OCI-LY7 (cell line): ENCODE measurements at regions not wholly inside any gene's neighbourhood (a gene's known extent, or its start where the extent isn't known, plus 50 kb on each side); places are given as distances from the start of the nearest gene placed in this dataset.

Experiments
- BruUV-seq: library from RNA; stranded (reverse); fragments of 400-500 nt; replicated peaks from 2 replicates; lab custom pipeline; 2021; lab: Mats Ljungman, UMichigan
- CTCF ChIA-PET: fragments of 300-600 bp; sonication (Branson Sonifier 250); formaldehyde crosslinking; loops from one replicate; lab custom pipeline; 2022; ENCODE audit warnings: antibody characterized with exemption; ENCODE audit not compliant: unreplicated experiment; lab: Charles Lee
- POLR2A ChIA-PET: fragments of 300-600 bp; sonication (Branson Sonifier 250); formaldehyde crosslinking; loops from one replicate; lab custom pipeline; 2022; ENCODE audit warnings: antibody characterized with exemption; lab: Charles Lee
- DNase-seq: peaks from one replicate; pipeline ENCODE4 v3.0.0-alpha.2; 2015; ENCODE audit warnings: low spot score
- H2AFZ ChIP-seq: fragments of 200-600 bp; sonication (generic), shearing (Covaris generic); 2 replicates; pipeline ENCODE4 v1.6.1; 2014; ENCODE audit warnings: mild to moderate bottlenecking, antibody characterized with exemption, low read length, moderate library complexity
- H3K27ac ChIP-seq: fragments of 200-600 bp; sonication (generic); 2 replicates; pipeline ENCODE4 v1.5.1; 2014; ENCODE audit warnings: mixed run types, low read depth, mild to moderate bottlenecking, moderate library complexity, low read length, inconsistent platforms; ENCODE audit not compliant: poor library complexity, severe bottlenecking
- H3K36me3 ChIP-seq: fragments of 200-600 bp; sonication (generic); 2 replicates; pipeline ENCODE4 v1.6.1; 2014; ENCODE audit warnings: mild to moderate bottlenecking, antibody characterized with exemption, low read length, moderate library complexity, mixed read lengths; ENCODE audit not compliant: insufficient read depth
- H3K4me1 ChIP-seq: fragments of 200-600 bp; sonication (generic); 2 replicates; pipeline ENCODE4 v1.5.1; 2014; ENCODE audit warnings: mild to moderate bottlenecking, low read length; ENCODE audit not compliant: insufficient read depth, poor library complexity, severe bottlenecking
- H3K4me2 ChIP-seq: fragments of 200-600 bp; sonication (generic); 2 replicates; pipeline ENCODE4 v1.6.1; 2014; ENCODE audit warnings: mild to moderate bottlenecking, low read length
- H3K4me3 ChIP-seq: fragments of 200-600 bp; sonication (generic); 2 replicates; pipeline ENCODE4 v1.5.1; 2014; ENCODE audit warnings: mild to moderate bottlenecking, low read depth, low read length; ENCODE audit not compliant: poor library complexity, severe bottlenecking
- H3K79me2 ChIP-seq: fragments of 200-600 bp; sonication (generic); 2 replicates; pipeline ENCODE4 v1.6.1; 2016; ENCODE audit warnings: low read depth, mild to moderate bottlenecking, low read length, moderate library complexity, mixed read lengths; ENCODE audit not compliant: insufficient read depth
- H3K9me2 ChIP-seq: fragments of 200-600 bp; sonication (generic); 2 replicates; pipeline ENCODE4 v1.6.1; 2016; ENCODE audit warnings: mild to moderate bottlenecking, low read length, mixed read lengths; ENCODE audit not compliant: insufficient read depth
- H3K9me3 ChIP-seq: fragments of 200-600 bp; sonication (generic); 2 replicates; pipeline ENCODE4 v1.6.1; 2014; ENCODE audit warnings: mild to moderate bottlenecking, mixed run types, low read length, mixed read lengths
- H4K20me1 ChIP-seq: fragments of 200-600 bp; sonication (generic); 2 replicates; pipeline ENCODE4 v1.6.1; 2014; ENCODE audit warnings: mild to moderate bottlenecking, antibody characterized with exemption, low read length, moderate library complexity, mixed read lengths; ENCODE audit not compliant: insufficient read depth
- CTCF ChIP-seq: fragments of 200-600 bp; sonication (generic); conservative IDR thresholded peaks from 2 replicates; pipeline ENCODE4 v1.5.1; 2014; ENCODE audit warnings: mild to moderate bottlenecking, antibody characterized with exemption, low read length, moderate library complexity, mixed read lengths
- EZH2phosphoT487 ChIP-seq: fragments of 200-600 bp; sonication (generic); IDR thresholded peaks from 2 replicates; pipeline ENCODE4 v1.6.1; 2018; ENCODE audit warnings: low read depth, borderline replicate concordance, mild to moderate bottlenecking, mixed run types, antibody characterized with exemption, low read length, moderate library complexity, mixed read lengths
- intact Hi-C: fragments of 100-400 bp; cut with micrococcal nuclease; formaldehyde crosslinking; loops from one replicate; pipeline ENCODE4 v1.10.0; 2022; ENCODE audit not compliant: unreplicated experiment

- H3K36me3 ChIP-seq: no peaks in the 10 kb centered on the region
- H3K4me2 ChIP-seq: no peak overlapping the region
- no peaks in the 10 kb centered on the region for H3K4me1 ChIP-seq
- H3K79me2 ChIP-seq: no peaks in the 10 kb centered on the region
- DNase-seq: no peak
- H3K9me3 ChIP-seq: no peaks in the 10 kb centered on the region
- no peak overlapping the region for H2AFZ ChIP-seq
- intact Hi-C loops: no loop called here
- H3K27ac ChIP-seq: no peak overlapping the region
- no peak for TF ChIP-seq CTCF
- no peak for TF ChIP-seq EZH2phosphoT487
- ChIA-PET CTCF (no interaction called here), POLR2A (no interaction called here)
- no peaks in the 10 kb centered on the region for H4K20me1 ChIP-seq
- BruUV-seq: no TSS peak
- H3K4me3 ChIP-seq: no peak overlapping the region
- no peaks in the 10 kb centered on the region for H3K9me2 ChIP-seq
Observed at GRCh38 chr2:22769497-22769896, 615.5 kb upstream of the KLHL29 start.

GRCh38 chr2:22784566-22784965, 600.4 kb upstream of the KLHL29 start:
- ChIA-PET POLR2A (no interaction called here), CTCF (no interaction called here)
- intact Hi-C loops: no loop called here
- no peak for DNase-seq
- no peaks in the 10 kb centered on the region for H4K20me1 ChIP-seq
- H3K36me3 ChIP-seq: no peaks in the 10 kb centered on the region
- no peaks in the 10 kb centered on the region for H3K9me3 ChIP-seq
- no peaks in the 10 kb centered on the region for H3K9me2 ChIP-seq
- TF ChIP-seq CTCF (no peak), EZH2phosphoT487 (no peak)
- no peaks in the 10 kb centered on the region for H3K4me1 ChIP-seq
- no TSS peak for BruUV-seq
- no peak overlapping the region for H3K27ac ChIP-seq
- no peak overlapping the region for H3K4me3 ChIP-seq
- no peaks in the 10 kb centered on the region for H3K79me2 ChIP-seq
- H3K4me2 ChIP-seq: no peak overlapping the region
- no peak overlapping the region for H2AFZ ChIP-seq

DNA sequence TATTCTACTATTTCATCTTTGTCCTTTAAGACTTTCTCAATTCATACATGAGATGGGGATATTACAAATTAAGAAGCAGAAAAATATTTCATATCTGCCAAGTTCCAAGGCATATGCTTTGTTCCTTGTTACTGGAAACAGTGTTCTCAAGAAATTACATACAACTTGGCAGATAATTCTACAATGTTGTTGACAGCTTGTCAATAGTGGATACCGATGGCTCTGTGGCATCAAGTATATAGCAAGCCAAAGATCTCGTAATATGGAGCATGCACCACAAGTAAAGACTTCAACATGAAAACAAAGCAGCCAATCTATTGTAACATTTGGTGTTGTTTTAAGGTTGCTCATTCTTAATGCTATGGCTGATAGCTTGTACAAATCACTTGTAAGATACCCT, 598.2 kb upstream of the KLHL29 start:
- no peak for DNase-seq
- Histone ChIP-seq H3K4me1 (no peaks in the 10 kb centered on the region), H3K27ac (no peak overlapping the region), H3K4me3 (no peak overlapping the region), H3K4me2 (no peak overlapping the region), H2AFZ (no peak overlapping the region), H3K9me2 (no peaks in the 10 kb centered on the region), H4K20me1 (no peaks in the 10 kb centered on the region), H3K9me3 (no peaks in the 10 kb centered on the region), H3K36me3 (no peaks in the 10 kb centered on the region), H3K79me2 (no peaks in the 10 kb centered on the region)
- CTCF ChIA-PET: no interaction called here
- no TSS peak for BruUV-seq
- TF ChIP-seq CTCF (no peak), EZH2phosphoT487 (no peak)
- intact Hi-C loops: no loop called here
- POLR2A ChIA-PET: no interaction called here
